WTC11 (cell line): ENCODE measurements at regions not wholly inside any gene's neighbourhood (a gene's known extent, or its start where the extent isn't known, plus 50 kb on each side); places are given as distances from the start of the nearest gene placed in this dataset.

Experiments
- ATF2 ChIP-seq: sonication (generic); formaldehyde crosslinking; IDR thresholded peaks from 2 replicates; pipeline ENCODE4 v1.8.1; 2022; ENCODE audit warnings: low read depth, missing genetic modification reagents, borderline replicate concordance
- CTCF ChIP-seq: fragments of 200-600 bp; IDR thresholded peaks from 2 replicates; pipeline ENCODE4 v1.8.0; 2022; ENCODE audit warnings: antibody characterized with exemption
- IRF1 ChIP-seq: sonication (generic); formaldehyde crosslinking; IDR thresholded peaks from 2 replicates; pipeline ENCODE4 v1.8.0; 2023; ENCODE audit warnings: missing genetic modification reagents
- NR2C2 ChIP-seq: sonication (generic); formaldehyde crosslinking; IDR thresholded peaks from 2 replicates; pipeline ENCODE4 v1.8.0; 2022; ENCODE audit warnings: mild to moderate bottlenecking, missing genetic modification reagents
- ZNF121 ChIP-seq: sonication (generic); formaldehyde crosslinking; IDR thresholded peaks from 2 replicates; pipeline ENCODE4 v1.8.0; 2023; ENCODE audit warnings: missing genetic modification reagents
- ZNF263 ChIP-seq: sonication (generic); formaldehyde crosslinking; IDR thresholded peaks from 2 replicates; pipeline ENCODE4 v1.8.1; 2022; ENCODE audit warnings: low read depth, mild to moderate bottlenecking, moderate library complexity, missing genetic modification reagents

GRCh38 chr16:11428623-11428953, 83.3 kb downstream of the RMI2 start:
- TF ChIP-seq IRF1 (CRISPR knock-in tag) (no peak), CTCF (no peak), ZNF263 (CRISPR knock-in tag) (no peak), ZNF121 (CRISPR knock-in tag) (no peak), ATF2 (CRISPR knock-in tag) (no peak), NR2C2 (CRISPR knock-in tag) (no peak)
